IMR-90 (cell line): ENCODE measurements at regions not wholly inside any gene's neighbourhood (a gene's known extent, or its start where the extent isn't known, plus 50 kb on each side); places are given as distances from the start of the nearest gene placed in this dataset.

Source experiments
- ATAC-seq: fragments of 200-7000 bp; cut with Tn5 transposase; 2 replicates; pipeline ENCODE4 v1.9.1; 2020; ENCODE audit warnings: low read depth, mild to moderate bottlenecking, moderate library complexity
- BruUV-seq: library from RNA; stranded (reverse); fragments of 400-500 nt; replicated peaks from 2 replicates; lab custom pipeline; 2021; lab: Mats Ljungman, UMichigan
- CTCF ChIA-PET: fragments of 300-600 bp; formaldehyde crosslinking; extraction: SDS; loops from one replicate; lab custom pipeline; 2021; ENCODE audit warnings: antibody characterized with exemption; lab: Yijun Ruan, JAX
- POLR2A ChIA-PET: fragments of 300-600 bp; sonication (Branson Sonifier 250); formaldehyde crosslinking; loops from one replicate; lab custom pipeline; 2022; ENCODE audit warnings: antibody characterized with exemption; ENCODE audit not compliant: unreplicated experiment; lab: Charles Lee
- DNase-seq: peaks from one replicate; pipeline ENCODE4 v3.0.0; 2013
- H2AFZ ChIP-seq: replicated peaks from 2 replicates; pipeline ENCODE3; 2013; ENCODE audit warnings: low read length, mild to moderate bottlenecking; ENCODE audit not compliant: poor library complexity
- H2AK5ac ChIP-seq: 2 replicates; pipeline ENCODE4 v1.6.1; 2013; ENCODE audit warnings: low read depth, low read length, inconsistent platforms
- H2AK9ac ChIP-seq: replicated peaks from 2 replicates; pipeline ENCODE3; 2013; ENCODE audit warnings: mild to moderate bottlenecking, low read depth, low read length, moderate library complexity; ENCODE audit not compliant: poor library complexity
- H2BK120ac ChIP-seq: 2 replicates; pipeline ENCODE4 v1.6.1; 2013; ENCODE audit warnings: low read depth, low read length, inconsistent platforms
- H2BK15ac ChIP-seq: 3 replicates; pipeline ENCODE4 v1.6.1; 2013; ENCODE audit warnings: low read depth, low read length, inconsistent platforms
- H2BK20ac ChIP-seq: 2 replicates; pipeline ENCODE4 v1.6.1; 2013; ENCODE audit warnings: low read depth, mild to moderate bottlenecking, inconsistent platforms, low read length, moderate library complexity
- H2BK5ac ChIP-seq: 2 replicates; pipeline ENCODE4 v1.6.1; 2013; ENCODE audit warnings: mild to moderate bottlenecking, low read depth, low read length, inconsistent platforms; ENCODE audit not compliant: poor library complexity, severe bottlenecking
- H3K14ac ChIP-seq: replicated peaks from 2 replicates; pipeline ENCODE4 v1.6.1; 2013; ENCODE audit warnings: low read depth, low read length, inconsistent platforms
- H3K18ac ChIP-seq: 2 replicates; pipeline ENCODE4 v1.6.1; 2013; ENCODE audit warnings: low read depth, low read length, control low read depth
- H3K23ac ChIP-seq: 2 replicates; pipeline ENCODE4 v1.6.1; 2013; ENCODE audit warnings: low read depth, low read length, inconsistent platforms
- H3K27ac ChIP-seq: 2 replicates; pipeline ENCODE4 v1.5.1; 2013; ENCODE audit warnings: mild to moderate bottlenecking, control low read depth, low read length; ENCODE audit not compliant: insufficient read depth
- H3K27me3 ChIP-seq: 2 replicates; pipeline ENCODE4 v1.6.1; 2013; ENCODE audit warnings: low read length; ENCODE audit not compliant: control insufficient read depth, insufficient read depth
- H3K36me3 ChIP-seq: 2 replicates; pipeline ENCODE4 v1.6.1; 2013; ENCODE audit warnings: low read length, mixed read lengths; ENCODE audit not compliant: control insufficient read depth, insufficient read depth
- H3K4ac ChIP-seq: 2 replicates; pipeline ENCODE4 v1.6.1; 2013; ENCODE audit warnings: low read depth, low read length, inconsistent platforms
- H3K4me1 ChIP-seq: 2 replicates; pipeline ENCODE4 v1.6.1; 2013; ENCODE audit warnings: low read length, mixed read lengths; ENCODE audit not compliant: control insufficient read depth, insufficient read depth
- H3K4me2 ChIP-seq: 2 replicates; pipeline ENCODE4 v1.6.1; 2013; ENCODE audit warnings: low read depth, mild to moderate bottlenecking, control low read depth, low read length, moderate library complexity
- H3K4me3 ChIP-seq: 2 replicates; pipeline ENCODE4 v1.5.1; 2013; ENCODE audit warnings: low read depth, mild to moderate bottlenecking, control low read depth, low read length, moderate library complexity; ENCODE audit not compliant: insufficient read depth
- H3K56ac ChIP-seq: 2 replicates; pipeline ENCODE4 v1.6.1; 2013; ENCODE audit warnings: low read length, inconsistent platforms; ENCODE audit not compliant: insufficient read depth; ENCODE audit errors: extremely low read depth
- H3K79me1 ChIP-seq, 2 experiments: 2 replicates each; pipeline ENCODE4 v1.6.1; 2013; ENCODE audit warnings: low read length in 2 of 2, inconsistent platforms in 1 of 2, low read depth in 1 of 2
- H3K9ac ChIP-seq: 2 replicates; pipeline ENCODE4 v1.6.1; 2013; ENCODE audit warnings: low read depth, low read length, control low read depth
- H3K9me1 ChIP-seq: 2 replicates; pipeline ENCODE4 v1.6.1; 2013; ENCODE audit warnings: low read length, inconsistent platforms; ENCODE audit not compliant: insufficient read depth
- H3K9me3 ChIP-seq: 2 replicates; pipeline ENCODE4 v1.6.1; 2013; ENCODE audit warnings: low read length; ENCODE audit not compliant: control insufficient read depth, insufficient read depth
- H4K20me1 ChIP-seq: 2 replicates; pipeline ENCODE4 v1.6.1; 2013; ENCODE audit warnings: low read length, inconsistent platforms; ENCODE audit not compliant: insufficient read depth
- H4K5ac ChIP-seq: 2 replicates; pipeline ENCODE4 v1.6.1; 2013; ENCODE audit warnings: mild to moderate bottlenecking, low read depth, low read length, control low read depth
- H4K8ac ChIP-seq, 2 experiments: 2 replicates each; pipeline ENCODE4 v1.6.1; 2013; ENCODE audit warnings: low read depth in 2 of 2, low read length in 2 of 2, control low read depth in 1 of 2, inconsistent platforms in 1 of 2
- H4K91ac ChIP-seq: 2 replicates; pipeline ENCODE4 v1.6.1; 2013; ENCODE audit warnings: low read depth, low read length, inconsistent platforms; ENCODE audit not compliant: insufficient read depth
- MAZ ChIP-seq: IDR thresholded peaks from 2 replicates; pipeline ENCODE4 v1.6.1; 2012; ENCODE audit warnings: low read depth, mild to moderate bottlenecking, low read length, improper control_type of control experiment, moderate library complexity, borderline replicate concordance
- NFE2L2 ChIP-seq: fragments of 150-350 bp; IDR thresholded peaks from 2 replicates; pipeline ENCODE4 v1.6.1; 2016; ENCODE audit warnings: low read depth, mild to moderate bottlenecking, low read length
- RFX5 ChIP-seq: IDR thresholded peaks from 2 replicates; pipeline ENCODE4 v1.8.0; 2012; ENCODE audit warnings: low read depth, mild to moderate bottlenecking, low read length, moderate library complexity
- SMC3 ChIP-seq: fragments of 150-350 bp; IDR thresholded peaks from 2 replicates; pipeline ENCODE4 v1.6.1; 2016; ENCODE audit warnings: low read depth, mild to moderate bottlenecking, antibody characterized with exemption, low read length, moderate library complexity
- dilution Hi-C: fragments of 300-500 bp; cut with HindIII; formaldehyde crosslinking; loops from one replicate; pipeline ENCODE4 v1.14.3; 2018; ENCODE audit warnings: low sequenced_read_pairs; ENCODE audit not compliant: unreplicated experiment
- in situ Hi-C: fragments of 300-500 bp; cut with MboI; formaldehyde crosslinking; loops from 3 replicates; pipeline ENCODE4 v1.14.3; 2019; ENCODE audit warnings: low sequenced_read_pairs, inconsistent platforms, mixed read lengths
- intact Hi-C: fragments of 100-400 bp; cut with micrococcal nuclease; formaldehyde crosslinking; loops from 2 replicates; pipeline ENCODE4 v1.10.0; 2022

DNA sequence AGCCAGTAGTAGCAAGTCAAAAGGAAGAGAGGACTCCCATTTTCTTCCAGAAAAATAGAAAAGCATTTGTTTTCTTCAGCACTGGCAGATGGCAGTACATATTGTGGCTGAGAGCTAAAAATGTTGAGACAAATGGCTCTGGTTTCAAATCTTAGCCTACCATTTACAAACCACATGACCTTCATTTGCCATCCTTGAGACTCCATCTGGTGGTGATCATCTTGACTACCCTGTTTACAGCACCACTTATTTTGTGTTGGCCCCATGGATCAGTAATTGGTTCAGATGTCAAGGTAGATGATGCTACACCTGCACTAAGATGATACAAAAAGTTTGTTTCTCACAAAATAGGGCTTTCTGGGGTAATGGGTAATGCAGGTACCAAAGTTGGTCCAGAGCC is 951.8 kb upstream of the IGFBP7 start:
- no peaks in the 10 kb centered on the region for H3K4me1 ChIP-seq
- H3K4me3 ChIP-seq = no peak overlapping the region
- TF ChIP-seq NFE2L2 = no peak
- TF ChIP-seq SMC3 = no peak
- TF ChIP-seq MAZ = no peak
- no peak for TF ChIP-seq RFX5
- ChIA-PET POLR2A (no interaction called here), CTCF (no interaction called here)
- no peak overlapping the region for H2AK5ac ChIP-seq
- H4K8ac ChIP-seq = no peak overlapping the region
- dilution Hi-C loops = no loop called here
- H3K9me3 ChIP-seq = peaks cover 7% of the 10 kb centered on the region
- H3K4me2 ChIP-seq = no peak overlapping the region
- no peak overlapping the region for H3K14ac ChIP-seq
- BruUV-seq = no TSS peak
- no peak overlapping the region for H3K27ac ChIP-seq
- no peak for ATAC-seq
- no peaks in the 10 kb centered on the region for H3K27me3 ChIP-seq
- no peak overlapping the region for H3K23ac ChIP-seq
- no peak overlapping the region for H2BK120ac ChIP-seq
- no peaks in the 10 kb centered on the region for H3K36me3 ChIP-seq
- no peak overlapping the region for H2AK9ac ChIP-seq
- H2BK15ac ChIP-seq = no peak overlapping the region
- in situ Hi-C loops = no loop called here
- H3K9ac ChIP-seq = no peak overlapping the region
- H3K18ac ChIP-seq = no peak overlapping the region
- H4K91ac ChIP-seq = no peak overlapping the region
- no peak overlapping the region for H4K5ac ChIP-seq
- no peak overlapping the region for H2BK20ac ChIP-seq
- intact Hi-C loops = no loop called here
- no peaks in the 10 kb centered on the region for H4K20me1 ChIP-seq
- H3K56ac ChIP-seq = no peak overlapping the region
- DNase-seq = no peak
- no peak overlapping the region for H3K4ac ChIP-seq
- no peak overlapping the region for H2AFZ ChIP-seq
- no peak overlapping the region for H2BK5ac ChIP-seq
- H3K9me1 ChIP-seq = no peaks in the 10 kb centered on the region
- no peaks in the 10 kb centered on the region for H3K79me1 ChIP-seq
